ENCODE measurements at regions not wholly inside any gene's neighbourhood (a gene's known extent, or its start where the extent isn't known, plus 50 kb on each side); places are given as distances from the start of the nearest gene placed in this dataset.
A peak's percentile ranks its signal among the peaks of the same experiment; 100 is the strongest.

DNA sequence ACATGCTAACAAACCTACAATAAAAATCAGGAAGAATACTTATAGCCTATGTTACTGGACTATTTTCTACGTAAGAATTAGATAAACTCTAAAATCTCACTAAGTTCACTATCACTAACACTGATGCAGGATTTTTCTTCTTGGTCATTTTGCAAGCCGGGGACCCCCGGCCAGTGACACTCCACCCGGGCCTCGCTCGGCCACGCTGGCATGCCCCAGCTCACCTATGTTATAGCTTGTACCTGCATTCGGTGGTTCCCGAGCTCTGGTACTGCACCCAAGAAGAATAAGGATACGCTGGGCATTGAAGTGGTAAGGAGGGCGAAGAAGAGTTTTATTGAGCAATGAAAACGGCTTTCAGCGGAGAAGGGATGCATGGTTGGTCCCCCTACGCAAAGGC lies 245.3 kb upstream of the NBEA start:
- H3K4me3 ChIP-seq, result no peak overlapping the region
- H3K4me1 ChIP-seq, result no peaks in the 10 kb centered on the region
- H3K27ac ChIP-seq, result no peak overlapping the region
- H3K9me3 ChIP-seq, result no peaks in the 10 kb centered on the region
- TF ChIP-seq POLR2A (IDR thresholded peaks at IDR 0.05) (no peak), POLR2AphosphoS5 (IDR thresholded peaks at IDR 0.05; ENCODE audit: insufficient read depth in 1 of 2, low read depth in 1 of 2) (no peak), CTCF (IDR thresholded peaks at IDR 0.05) (no peak)
- H3K36me3 ChIP-seq, result no peaks in the 10 kb centered on the region
- no peak for DNase-seq (ENCODE audit: extremely low spot score in 2 of 2)
- intact Hi-C loops (cut with DNase I), result no loop called here
- H3K27me3 ChIP-seq, result no peaks in the 10 kb centered on the region

- Histone ChIP-seq H3K4me3 (no peak overlapping the region), H3K27ac (peak overlapping the region; percentile 57), H3K4me1 (no peaks in the 10 kb centered on the region), H3K36me3 (no peaks in the 10 kb centered on the region), H3K27me3 (no peaks in the 10 kb centered on the region), H3K9me3 (no peaks in the 10 kb centered on the region)
- DNase-seq (ENCODE audit: extremely low spot score in 2 of 2), result no peak
- intact Hi-C loops (cut with DNase I), result no loop called here
- TF ChIP-seq POLR2A (IDR thresholded peaks at IDR 0.05) (no peak), POLR2AphosphoS5 (IDR thresholded peaks at IDR 0.05; ENCODE audit: insufficient read depth in 1 of 2, low read depth in 1 of 2) (no peak), CTCF (IDR thresholded peaks at IDR 0.05) (no peak)
Measured at GRCh38 chr13:34698945-34699344, 243.1 kb upstream of the NBEA start.

DNA sequence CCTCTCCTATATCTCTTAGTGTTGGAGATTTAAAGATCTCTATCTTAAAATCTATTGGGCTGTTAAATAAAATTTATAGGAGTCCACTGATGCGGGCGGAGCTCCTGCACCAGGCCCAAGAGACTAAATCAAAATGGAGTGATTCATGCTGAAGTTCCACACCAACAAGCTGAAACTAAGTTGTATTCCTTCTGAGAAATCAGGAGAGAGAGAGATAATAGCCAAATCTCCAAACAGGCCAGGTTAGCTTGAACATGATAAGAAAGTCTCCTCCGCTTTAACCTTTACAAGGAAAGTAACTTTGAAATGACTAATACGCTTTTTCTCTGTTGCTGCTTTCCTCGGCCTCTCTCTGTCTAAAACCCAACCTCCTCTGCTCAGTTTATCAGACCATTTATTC lies 241.9 kb upstream of the NBEA start:
- Histone ChIP-seq H3K9me3 (no peaks in the 10 kb centered on the region), H3K27me3 (no peaks in the 10 kb centered on the region), H3K27ac (no peak overlapping the region), H3K36me3 (no peaks in the 10 kb centered on the region), H3K4me3 (no peak overlapping the region), H3K4me1 (no peaks in the 10 kb centered on the region)
- intact Hi-C loops (cut with DNase I), result no loop called here
- no peak for TF ChIP-seq POLR2A (IDR thresholded peaks at IDR 0.05)
- no peak for TF ChIP-seq POLR2AphosphoS5 (IDR thresholded peaks at IDR 0.05; ENCODE audit: insufficient read depth in 1 of 2, low read depth in 1 of 2)
- TF ChIP-seq CTCF (IDR thresholded peaks at IDR 0.05), result no peak
- DNase-seq (ENCODE audit: extremely low spot score in 2 of 2), result no peak

- no peak overlapping the region for H3K27ac ChIP-seq
- no peak for DNase-seq (ENCODE audit: extremely low spot score in 2 of 2)
- H3K4me3 ChIP-seq, result no peak overlapping the region
- H3K36me3 ChIP-seq, result no peaks in the 10 kb centered on the region
- no peaks in the 10 kb centered on the region for H3K27me3 ChIP-seq
- no peaks in the 10 kb centered on the region for H3K9me3 ChIP-seq
- H3K4me1 ChIP-seq, result no peaks in the 10 kb centered on the region
- intact Hi-C loops (cut with DNase I), result no loop called here
- TF ChIP-seq CTCF (IDR thresholded peaks at IDR 0.05) (no peak), POLR2A (IDR thresholded peaks at IDR 0.05) (no peak), POLR2AphosphoS5 (IDR thresholded peaks at IDR 0.05; ENCODE audit: insufficient read depth in 1 of 2, low read depth in 1 of 2) (no peak)
Measured at GRCh38 chr13:34701919-34702318, 240.2 kb upstream of the NBEA start.

DNA sequence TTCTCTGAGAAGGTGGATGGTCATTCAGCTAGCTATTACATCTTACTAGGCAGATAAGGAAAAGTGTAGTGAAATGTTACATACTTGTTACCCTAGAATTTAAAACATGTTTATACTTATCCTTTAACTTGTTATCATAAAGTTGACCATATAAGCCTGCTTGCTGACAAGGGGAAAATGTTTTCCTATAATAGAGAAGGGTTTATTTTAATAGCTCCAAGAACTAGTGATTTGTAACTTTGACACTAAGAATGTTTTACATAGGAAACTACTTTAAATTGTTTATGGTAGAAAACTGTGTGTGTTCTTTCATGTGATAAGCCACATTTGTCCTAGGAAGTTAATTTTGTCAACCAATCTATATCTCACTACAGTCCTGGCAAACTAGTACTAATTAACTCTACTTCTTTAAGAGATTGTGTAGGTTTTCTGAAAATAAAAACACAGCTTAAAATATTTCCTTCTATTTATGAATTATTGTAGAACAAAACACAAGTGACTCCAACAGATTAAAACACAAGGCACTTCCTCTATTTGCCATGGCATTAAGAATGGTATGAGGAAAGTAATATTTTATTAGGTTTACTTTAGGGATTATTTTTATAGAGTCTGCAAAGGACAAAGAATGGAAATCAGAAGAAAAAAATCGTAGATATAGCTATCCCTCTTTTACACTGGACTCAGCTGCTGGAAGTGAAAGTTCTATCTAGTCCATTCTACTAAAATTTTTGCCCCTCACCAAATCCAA lies 233.3 kb upstream of the NBEA start:
- Histone ChIP-seq H3K9me3 (no peaks in the 10 kb centered on the region), H3K4me3 (no peak overlapping the region), H3K36me3 (no peaks in the 10 kb centered on the region), H3K27ac (no peak overlapping the region), H3K4me1 (no peaks in the 10 kb centered on the region), H3K27me3 (no peaks in the 10 kb centered on the region)
- no peak for DNase-seq (ENCODE audit: extremely low spot score in 2 of 2)
- intact Hi-C loops (cut with DNase I), result no loop called here
- TF ChIP-seq CTCF (IDR thresholded peaks at IDR 0.05), result no peak
- TF ChIP-seq POLR2A (IDR thresholded peaks at IDR 0.05), result no peak
- TF ChIP-seq POLR2AphosphoS5 (IDR thresholded peaks at IDR 0.05; ENCODE audit: insufficient read depth in 1 of 2, low read depth in 1 of 2), result no peak

Measured in vagina (tissue), 2 donors.